ENCODE measurements at regions not wholly inside any gene's neighbourhood (a gene's known extent, or its start where the extent isn't known, plus 50 kb on each side); places are given as distances from the start of the nearest gene placed in this dataset.
"Not testable (repeated sequence)": the region's sequence is repeated elsewhere in the genome, so short reads cannot be mapped to it uniquely, and the experiment has no call there.

DNA sequence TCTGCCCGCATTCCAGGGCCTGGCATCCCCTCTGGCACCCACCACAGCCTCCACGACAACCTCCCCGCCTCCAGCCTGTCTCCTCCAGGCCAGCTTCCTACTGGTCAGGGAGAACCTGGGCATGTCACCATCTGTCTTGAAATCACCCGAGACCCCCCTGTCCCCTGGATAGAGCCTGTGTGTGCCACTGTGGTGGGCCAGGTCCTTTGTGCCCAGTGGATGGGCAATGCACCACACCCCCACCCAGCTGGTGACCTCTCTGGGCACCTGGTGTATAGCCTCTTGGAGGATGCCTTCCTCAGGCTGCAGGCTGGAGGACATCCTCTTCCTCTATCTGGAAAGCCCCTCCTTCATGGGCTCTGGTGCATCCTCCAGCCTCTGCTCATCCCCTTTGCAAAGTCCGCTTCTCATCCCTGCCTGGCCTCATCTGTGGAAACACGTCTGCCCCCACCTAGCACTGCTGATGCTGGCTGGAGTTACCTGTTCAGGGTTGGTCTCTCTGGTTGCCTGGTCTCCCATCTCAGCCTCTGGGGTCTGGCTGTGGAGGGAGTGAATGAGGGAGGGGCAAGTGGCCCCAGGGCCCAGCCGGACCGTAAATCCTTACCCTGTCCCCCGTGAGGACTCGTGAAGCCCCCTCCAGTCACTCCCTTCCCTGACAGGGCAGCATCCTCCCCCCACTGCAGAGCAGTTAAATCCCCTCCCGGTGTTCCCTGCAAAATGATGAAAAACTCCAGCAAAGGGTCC, 589.6 kb downstream of the TBC1D22A start:
- DNase-seq (ENCODE audit: low spot score), result peak; percentile 55
- no peak overlapping the region for H3K27ac ChIP-seq
- H3K4me3 ChIP-seq, result no peak overlapping the region
- TF ChIP-seq CTCF (IDR thresholded peaks at IDR 0.05), result no peak

GRCh38 chr22:47346287-47346686, 583.8 kb downstream of the TBC1D22A start:
- not testable (repeated sequence) for H3K4me3 ChIP-seq; H3K27ac ChIP-seq; DNase-seq (ENCODE audit: low spot score)

DNA sequence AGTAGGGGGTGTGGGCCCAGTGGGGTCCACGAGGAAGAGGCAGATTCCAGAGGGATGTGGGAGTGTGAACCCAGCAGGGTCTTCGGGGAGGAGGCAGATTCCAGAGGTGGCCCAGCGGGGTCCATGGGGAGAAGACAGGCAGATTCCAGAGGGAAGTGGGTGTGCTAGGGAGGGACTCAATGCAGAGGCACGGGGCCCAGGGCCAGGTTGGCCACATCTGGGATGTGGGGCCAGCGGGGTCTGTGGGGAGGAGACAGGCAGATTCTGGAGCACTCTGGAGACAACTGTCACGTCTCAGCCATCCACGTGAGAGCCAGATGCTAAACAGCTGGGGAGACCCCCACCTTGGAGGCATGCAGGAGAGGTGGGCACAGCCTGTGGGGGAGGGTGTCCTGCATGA, 582.6 kb downstream of the TBC1D22A start:
- Histone ChIP-seq H3K27ac (no peak overlapping the region), H3K4me3 (no peak overlapping the region)
- DNase-seq (ENCODE audit: low spot score), result peak; percentile 52
- no peak for TF ChIP-seq CTCF (IDR thresholded peaks at IDR 0.05)

DNA sequence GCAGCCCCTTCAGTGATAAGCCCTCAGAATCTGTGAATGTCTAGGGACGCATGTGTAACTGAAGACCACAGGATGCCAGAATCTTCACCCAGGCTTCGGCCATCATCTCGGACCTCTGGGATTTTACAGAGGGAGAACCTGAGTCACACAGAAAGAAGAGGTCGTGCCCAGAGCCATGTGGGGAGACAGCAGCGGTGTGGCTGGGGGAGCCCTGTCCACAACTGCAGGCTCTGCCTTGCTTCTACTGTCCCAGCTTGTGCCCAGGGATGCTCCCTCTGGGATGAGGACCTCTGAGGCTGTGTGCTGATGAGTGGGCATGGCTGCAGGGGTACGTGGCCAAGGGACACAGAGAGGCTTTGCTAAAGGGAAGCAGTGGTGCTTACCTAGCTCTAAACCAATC, 582.0 kb downstream of the TBC1D22A start:
- DNase-seq (ENCODE audit: low spot score), result peak; percentile 38

DNA sequence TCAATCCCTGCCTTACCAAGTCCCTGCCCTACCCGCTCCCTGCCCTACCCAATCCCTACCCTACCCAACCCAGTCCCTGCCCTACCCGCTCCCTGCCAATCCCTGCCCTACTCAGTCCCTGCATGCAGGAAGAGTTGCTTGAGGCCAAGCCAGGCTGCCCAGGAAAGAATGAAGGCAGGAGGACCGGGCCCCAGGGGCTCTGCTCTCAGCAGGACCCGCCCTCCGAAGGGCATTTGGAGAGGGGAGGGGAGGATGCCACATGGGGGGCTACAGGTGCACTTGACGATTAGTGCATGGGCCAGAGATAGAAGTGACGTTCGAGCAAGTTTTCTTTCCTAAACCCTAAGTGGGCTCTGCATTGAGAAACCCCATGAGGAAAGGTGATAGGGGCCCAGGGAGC, 581.2 kb downstream of the TBC1D22A start:
- TF ChIP-seq CTCF (IDR thresholded peaks at IDR 0.05), result no peak
- no peak overlapping the region for H3K4me3 ChIP-seq
- no peak overlapping the region for H3K27ac ChIP-seq
- DNase-seq (ENCODE audit: low spot score), result peak; percentile 62

More for the DNA sequence above, 582.0 kb downstream of the TBC1D22A start:
- H3K4me3 ChIP-seq, result no peak overlapping the region
- H3K27ac ChIP-seq, result no peak overlapping the region
- no peak for TF ChIP-seq CTCF (IDR thresholded peaks at IDR 0.05)

DNA sequence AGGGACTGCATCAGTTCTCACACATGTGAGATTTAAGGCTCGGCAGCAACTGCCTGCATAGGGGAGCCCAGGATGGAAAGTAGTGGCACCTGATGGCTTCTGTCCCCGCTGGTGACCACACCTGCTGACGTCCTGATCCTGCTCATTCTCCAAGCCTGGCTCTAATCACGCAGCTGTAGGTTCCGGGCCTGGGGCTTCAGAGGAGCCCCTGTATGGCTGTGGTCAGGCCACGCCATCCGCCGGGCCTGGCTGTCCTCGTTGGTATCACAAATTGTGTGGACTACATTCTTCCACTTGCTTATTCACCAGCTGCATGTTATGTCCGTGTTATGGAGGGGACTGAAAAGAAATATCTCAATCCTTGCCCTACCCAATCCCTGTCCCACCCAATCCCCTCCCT, 580.0 kb downstream of the TBC1D22A start:
- no peak overlapping the region for H3K4me3 ChIP-seq
- DNase-seq (ENCODE audit: low spot score), result no peak
- TF ChIP-seq CTCF (IDR thresholded peaks at IDR 0.05), result no peak
- H3K27ac ChIP-seq, result no peak overlapping the region

DNA sequence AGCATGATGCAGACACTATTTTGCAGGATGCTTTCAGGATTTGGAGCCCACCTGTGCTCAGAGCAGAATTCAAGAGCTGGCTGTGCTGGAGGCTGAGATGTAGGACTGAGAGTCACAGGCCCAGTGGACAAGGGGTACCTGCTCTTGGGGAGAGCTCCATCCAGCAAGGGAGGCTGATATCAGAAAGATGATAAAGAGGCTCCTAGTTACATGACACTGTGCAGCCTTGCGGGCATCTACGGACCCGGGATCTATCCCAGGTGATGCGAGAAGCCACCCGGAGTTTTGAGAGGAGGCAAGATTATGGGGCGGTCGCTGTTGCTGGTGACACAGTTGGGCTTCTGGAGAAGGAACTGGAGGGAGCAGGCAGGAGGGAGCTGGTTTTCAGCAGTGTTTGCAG, 579.0 kb downstream of the TBC1D22A start:
- H3K4me3 ChIP-seq, result no peak overlapping the region
- no peak for DNase-seq (ENCODE audit: low spot score)

More for the DNA sequence above, 579.0 kb downstream of the TBC1D22A start:
- H3K27ac ChIP-seq, result no peak overlapping the region
- TF ChIP-seq CTCF (IDR thresholded peaks at IDR 0.05), result no peak
